ENCODE measurements at regions not wholly inside any gene's neighbourhood (a gene's known extent, or its start where the extent isn't known, plus 50 kb on each side); places are given as distances from the start of the nearest gene placed in this dataset.

DNA sequence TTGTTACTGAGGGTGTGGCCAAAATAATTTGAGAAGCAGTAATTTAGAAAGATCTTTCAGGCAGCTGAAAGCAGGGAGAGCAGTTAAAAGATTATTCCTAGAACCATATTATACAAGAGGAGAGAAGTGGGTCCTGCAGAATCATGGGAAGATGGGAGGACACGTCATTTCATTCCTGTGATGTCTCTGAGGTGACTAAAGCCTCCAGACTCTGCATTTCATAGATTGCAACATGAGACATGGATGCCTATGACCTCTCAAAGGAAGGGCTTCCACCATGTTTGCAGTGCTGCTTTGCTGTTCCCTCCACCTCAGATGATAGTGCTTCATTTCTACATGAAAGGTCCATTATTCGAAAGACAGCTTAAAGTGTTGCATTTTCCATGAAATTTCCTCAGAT is 788.4 kb downstream of the TSN start:
- DNase-seq (ENCODE audit: extremely low read depth in 1 of 4, low spot score in 3 of 4) (no peak), ATAC-seq (no peak), FAIRE-seq (no peak)
- in situ Hi-C loops (cut with MboI) (no loop called here), intact Hi-C loops (cut with micrococcal nuclease) (no loop called here)
- no TSS peak for BruUV-seq (replicated peaks)
- ChIA-PET CTCF (ENCODE audit: low intra/inter-chr PET ratio) (no interaction called here), POLR2A (interaction anchor here (0.7 kb wide), 1 partner anchor 70 kb away, joined by 3 read pairs; no protein-coding TSS in a partner anchor)
- Histone ChIP-seq H3K36me3 (ENCODE audit: control insufficient read depth, insufficient read depth, low read length) (no peaks in the 10 kb centered on the region), H3K9me1 (ENCODE audit: control insufficient read depth, insufficient read depth, low read length) (no peaks in the 10 kb centered on the region), H3K27ac (ENCODE audit: extremely low read depth, low read depth, low read length) (no peak overlapping the region), H3K4me1 (replicated peaks in 1 of 2; ENCODE audit: control insufficient read depth in 2 of 2, insufficient read depth in 2 of 2, low read length in 2 of 2) (no peaks in the 10 kb centered on the region), H2AFZ (ENCODE audit: low read depth, low read length) (no peak overlapping the region), H3K4me3 (no peak overlapping the region), H4K20me1 (replicated peaks; ENCODE audit: control insufficient read depth, insufficient read depth, low read length) (no peaks in the 10 kb centered on the region), H3K4me2 (ENCODE audit: insufficient read depth, low read length) (no peak overlapping the region), H3K9me3 (replicated peaks; ENCODE audit: control insufficient read depth, insufficient read depth, low read depth, low read length) (no peaks in the 10 kb centered on the region), H3K9ac (ENCODE audit: insufficient read depth in 1 of 2, low read depth in 2 of 2, low read length in 2 of 2) (no peak overlapping the region), H3K79me2 (ENCODE audit: control insufficient read depth, insufficient read depth, low read length) (no peaks in the 10 kb centered on the region), H3K27me3 (ENCODE audit: control insufficient read depth in 2 of 2, insufficient read depth in 2 of 2, low read length in 2 of 2) (no peaks in the 10 kb centered on the region)
- TF ChIP-seq ZNF830 (CRISPR knock-in tag; IDR thresholded peaks at IDR 0.05) (no peak), SMARCA4 (IDR thresholded peaks at IDR 0.05) (no peak), ZNF347 (CRISPR knock-in tag; IDR thresholded peaks at IDR 0.05; ENCODE audit: low read depth) (no peak), ZBED1 (IDR thresholded peaks at IDR 0.05) (no peak), FOXP1 (CRISPR knock-in tag; IDR thresholded peaks at IDR 0.05) (no peak), HCFC1 (IDR thresholded peaks at IDR 0.05; ENCODE audit: low read depth, low read length) (no peak), TFE3 (CRISPR knock-in tag; IDR thresholded peaks at IDR 0.05) (no peak), ZNF212 (CRISPR knock-in tag; IDR thresholded peaks at IDR 0.05) (no peak), ZSCAN32 (CRISPR knock-in tag; IDR thresholded peaks at IDR 0.05) (no peak), STAT5B (CRISPR knock-in tag; IDR thresholded peaks at IDR 0.05) (no peak), HNRNPH1 (optimal IDR thresholded peaks at IDR 0.05; ENCODE audit: low read depth, low read length) (no peak), SMAD1 (IDR thresholded peaks at IDR 0.05; ENCODE audit: low read depth, low read length, partially characterized antibody) (no peak), CBX3 (IDR thresholded peaks at IDR 0.05; ENCODE audit: borderline replicate concordance in 1 of 2, low read length in 2 of 2) (no peak), RBM15 (IDR thresholded peaks at IDR 0.05; ENCODE audit: insufficient read depth, low read length) (no peak), MYNN (IDR thresholded peaks at IDR 0.05) (no peak), MYNN (CRISPR knock-in tag; IDR thresholded peaks at IDR 0.05) (no peak), RUNX1 (IDR thresholded peaks at IDR 0.05; ENCODE audit: low read depth) (no peak), ID3 (CRISPR knock-in tag; IDR thresholded peaks at IDR 0.05) (no peak), ID3 (tag; IDR thresholded peaks at IDR 0.05) (no peak)
- 0% methylated on average over 2 of the region's 2 CpGs for WGBS (ENCODE audit: insufficient coverage, low coverage, missing lambda C conversion rate)
